B cell (primary cell): ENCODE measurements at regions not wholly inside any gene's neighbourhood (a gene's known extent, or its start where the extent isn't known, plus 50 kb on each side); places are given as distances from the start of the nearest gene placed in this dataset.

Experiments
- EZH2 ChIP-seq: IDR thresholded peaks from 2 replicates; pipeline ENCODE4 v1.6.1; 2012; ENCODE audit warnings: borderline replicate concordance, low read depth, mild to moderate bottlenecking, moderate library complexity, low read length; ENCODE audit not compliant: insufficient read depth, poor library complexity, severe bottlenecking
- TF ChIP-seq, protein P1 (sequence below): fragments of 200-600 bp; IDR thresholded peaks from one replicate; pipeline ENCODE4 v1.8.0; 2022; ENCODE audit warnings: antibody characterized with exemption, mild to moderate bottlenecking

- TF ChIP-seq, protein P1, sequence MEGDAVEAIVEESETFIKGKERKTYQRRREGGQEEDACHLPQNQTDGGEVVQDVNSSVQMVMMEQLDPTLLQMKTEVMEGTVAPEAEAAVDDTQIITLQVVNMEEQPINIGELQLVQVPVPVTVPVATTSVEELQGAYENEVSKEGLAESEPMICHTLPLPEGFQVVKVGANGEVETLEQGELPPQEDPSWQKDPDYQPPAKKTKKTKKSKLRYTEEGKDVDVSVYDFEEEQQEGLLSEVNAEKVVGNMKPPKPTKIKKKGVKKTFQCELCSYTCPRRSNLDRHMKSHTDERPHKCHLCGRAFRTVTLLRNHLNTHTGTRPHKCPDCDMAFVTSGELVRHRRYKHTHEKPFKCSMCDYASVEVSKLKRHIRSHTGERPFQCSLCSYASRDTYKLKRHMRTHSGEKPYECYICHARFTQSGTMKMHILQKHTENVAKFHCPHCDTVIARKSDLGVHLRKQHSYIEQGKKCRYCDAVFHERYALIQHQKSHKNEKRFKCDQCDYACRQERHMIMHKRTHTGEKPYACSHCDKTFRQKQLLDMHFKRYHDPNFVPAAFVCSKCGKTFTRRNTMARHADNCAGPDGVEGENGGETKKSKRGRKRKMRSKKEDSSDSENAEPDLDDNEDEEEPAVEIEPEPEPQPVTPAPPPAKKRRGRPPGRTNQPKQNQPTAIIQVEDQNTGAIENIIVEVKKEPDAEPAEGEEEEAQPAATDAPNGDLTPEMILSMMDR, result no peak
- TF ChIP-seq EZH2, result no peak
Measured at GRCh38 chr2:137800386-137800785, 163.9 kb upstream of the HNMT start.
